Activated CD4-positive, alpha-beta T cell treated with anti-CD3 and anti-CD28 coated beads for 4 hours (primary cell): ENCODE measurements at regions not wholly inside any gene's neighbourhood (a gene's known extent, or its start where the extent isn't known, plus 50 kb on each side); places are given as distances from the start of the nearest gene placed in this dataset.
A peak's percentile ranks its signal among the peaks of the same experiment; 100 is the strongest.
"Not testable (repeated sequence)": the region's sequence is repeated elsewhere in the genome, so short reads cannot be mapped to it uniquely, and the experiment has no call there.

Experiments
- DNase-seq, 2 donors: peaks; one replicate each; pipeline ENCODE4 v3.0.0-alpha.2; 2020

GRCh38 chr13:44848920-44849676 lies 140.2 kb downstream of the NUFIP1 start:
- DNase-seq, result no peak

- DNase-seq, result not testable (repeated sequence)
Measured at GRCh38 chr13:44845281-44846058, 143.8 kb downstream of the NUFIP1 start.

GRCh38 chr13:44844786-44845185 lies 144.5 kb downstream of the NUFIP1 start:
- DNase-seq, result no peak

GRCh38 chr13:44843403-44843802 lies 145.9 kb downstream of the NUFIP1 start:
- no peak for DNase-seq

- no peak for DNase-seq
Measured at GRCh38 chr13:44842158-44842557, 147.1 kb downstream of the NUFIP1 start.

GRCh38 chr13:44840131-44840530 lies 149.1 kb downstream of the NUFIP1 start:
- DNase-seq, result no peak

GRCh38 chr13:44837250-44837649 lies 152.0 kb downstream of the NUFIP1 start:
- DNase-seq, result no peak

- no peak for DNase-seq
Measured at GRCh38 chr13:44834404-44834803, 154.9 kb downstream of the NUFIP1 start.

- no peak for DNase-seq
Measured at GRCh38 chr13:44833626-44834025, 155.6 kb downstream of the NUFIP1 start.

- DNase-seq, result no peak
Measured at GRCh38 chr13:44833139-44833538, 156.1 kb downstream of the NUFIP1 start.

- DNase-seq, result no peak
Measured at GRCh38 chr13:44826591-44827350, 162.5 kb downstream of the NUFIP1 start.

GRCh38 chr13:44825953-44826352 lies 163.3 kb downstream of the NUFIP1 start:
- DNase-seq, result no peak

GRCh38 chr13:44823555-44823954 lies 165.7 kb downstream of the NUFIP1 start:
- not testable (repeated sequence) for DNase-seq

GRCh38 chr13:44822291-44822690 lies 167.0 kb downstream of the NUFIP1 start:
- DNase-seq, result no peak

GRCh38 chr13:44819772-44820171 lies 169.5 kb downstream of the NUFIP1 start:
- DNase-seq, result no peak

- peak in 1 of 2 donors; percentile 5 for DNase-seq
Measured at GRCh38 chr13:44819245-44819644, 170.0 kb downstream of the NUFIP1 start.

- no peak for DNase-seq
Measured at GRCh38 chr13:44818428-44818827, 170.8 kb downstream of the NUFIP1 start.

GRCh38 chr13:44818016-44818415 lies 171.3 kb downstream of the NUFIP1 start:
- no peak for DNase-seq

GRCh38 chr13:44817131-44817671 lies 172.1 kb downstream of the NUFIP1 start:
- DNase-seq, result no peak

- no peak for DNase-seq
Measured at GRCh38 chr13:44816701-44817100, 172.6 kb downstream of the NUFIP1 start.

GRCh38 chr13:44815623-44816022 lies 173.6 kb downstream of the NUFIP1 start:
- DNase-seq, result peak in 1 of 2 donors; percentile 5

- no peak for DNase-seq
Measured at GRCh38 chr13:44814836-44815235, 174.4 kb downstream of the NUFIP1 start.

GRCh38 chr13:44814161-44814560 lies 175.1 kb downstream of the NUFIP1 start:
- DNase-seq, result no peak
